ENCODE measurements at regions not wholly inside any gene's neighbourhood (a gene's known extent, or its start where the extent isn't known, plus 50 kb on each side); places are given as distances from the start of the nearest gene placed in this dataset.

DNA sequence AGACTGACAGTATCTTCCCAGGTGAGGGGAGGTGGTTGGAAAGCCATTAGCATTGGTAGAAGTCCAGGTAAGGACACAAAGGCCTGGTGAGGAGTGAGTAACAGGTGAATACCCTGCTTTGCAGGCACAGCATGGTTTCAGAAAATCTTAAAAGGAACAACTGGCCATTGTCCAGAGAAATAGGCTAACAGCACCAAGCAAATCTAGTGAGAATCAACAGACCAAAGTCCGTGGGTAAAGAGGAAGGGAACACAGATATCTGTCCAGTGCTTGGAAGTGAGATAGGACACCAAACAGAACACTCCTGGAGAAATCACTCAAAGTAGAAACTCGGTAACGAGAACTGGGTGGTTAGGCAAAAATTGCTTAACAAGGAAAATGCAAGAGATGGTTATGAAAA, 88.8 kb upstream of the RPRM start:
- H3K4me3 ChIP-seq, result no peak overlapping the region
- TF ChIP-seq POLR2A (IDR thresholded peaks at IDR 0.05) (no peak), CTCF (IDR thresholded peaks at IDR 0.05) (no peak), POLR2AphosphoS5 (IDR thresholded peaks at IDR 0.05; ENCODE audit: insufficient read depth in 1 of 2, low read depth in 1 of 2) (no peak)
- DNase-seq (ENCODE audit: extremely low spot score in 2 of 2), result no peak
- H3K4me1 ChIP-seq, result no peaks in the 10 kb centered on the region
- H3K27ac ChIP-seq, result no peak overlapping the region
- no peaks in the 10 kb centered on the region for H3K36me3 ChIP-seq
- no peaks in the 10 kb centered on the region for H3K27me3 ChIP-seq
- H3K9me3 ChIP-seq, result no peaks in the 10 kb centered on the region
- intact Hi-C loops (cut with DNase I), result no loop called here

DNA sequence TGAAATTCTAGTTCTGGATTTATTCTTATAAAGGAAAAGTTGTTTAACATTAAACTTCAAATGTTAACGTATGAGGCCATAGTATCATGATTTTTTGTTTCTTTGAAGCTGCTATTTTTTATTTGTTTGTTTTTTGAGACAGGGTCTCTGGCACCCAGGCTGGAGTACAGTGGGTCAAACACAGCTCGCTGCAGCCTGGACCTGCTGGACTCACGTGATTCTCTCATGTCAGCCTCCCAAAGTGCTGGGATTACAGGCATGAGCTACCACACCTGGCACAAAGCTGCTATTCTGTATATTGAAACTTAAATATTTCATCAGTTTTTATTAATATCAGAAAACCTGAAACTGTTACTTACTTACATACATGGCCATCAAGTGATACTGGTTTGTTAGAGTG, 89.5 kb upstream of the RPRM start:
- H3K36me3 ChIP-seq, result no peaks in the 10 kb centered on the region
- DNase-seq (ENCODE audit: extremely low spot score in 2 of 2), result no peak
- no peak overlapping the region for H3K27ac ChIP-seq
- H3K27me3 ChIP-seq, result no peaks in the 10 kb centered on the region
- intact Hi-C loops (cut with DNase I), result no loop called here
- no peaks in the 10 kb centered on the region for H3K4me1 ChIP-seq
- H3K9me3 ChIP-seq, result no peaks in the 10 kb centered on the region
- TF ChIP-seq CTCF (IDR thresholded peaks at IDR 0.05) (no peak), POLR2A (IDR thresholded peaks at IDR 0.05) (no peak), POLR2AphosphoS5 (IDR thresholded peaks at IDR 0.05; ENCODE audit: insufficient read depth in 1 of 2, low read depth in 1 of 2) (no peak)
- no peak overlapping the region for H3K4me3 ChIP-seq

GRCh38 chr2:153575171-153575853, 96.8 kb upstream of the RPRM start:
- intact Hi-C loops (cut with DNase I), result no loop called here
- TF ChIP-seq POLR2A (IDR thresholded peaks at IDR 0.05) (no peak), CTCF (IDR thresholded peaks at IDR 0.05) (no peak), POLR2AphosphoS5 (IDR thresholded peaks at IDR 0.05; ENCODE audit: insufficient read depth in 1 of 2, low read depth in 1 of 2) (no peak)
- DNase-seq (ENCODE audit: extremely low spot score in 2 of 2), result no peak
- Histone ChIP-seq H3K27me3 (no peaks in the 10 kb centered on the region), H3K9me3 (no peaks in the 10 kb centered on the region), H3K4me1 (no peaks in the 10 kb centered on the region), H3K4me3 (no peak overlapping the region), H3K27ac (no peak overlapping the region), H3K36me3 (no peaks in the 10 kb centered on the region)

GRCh38 chr2:153584244-153584643, 105.7 kb upstream of the RPRM start:
- intact Hi-C loops (cut with DNase I), result no loop called here
- no peak for DNase-seq (ENCODE audit: extremely low spot score in 2 of 2)
- no peaks in the 10 kb centered on the region for H3K9me3 ChIP-seq
- no peaks in the 10 kb centered on the region for H3K36me3 ChIP-seq
- H3K4me3 ChIP-seq, result no peak overlapping the region
- H3K27me3 ChIP-seq, result no peaks in the 10 kb centered on the region
- no peaks in the 10 kb centered on the region for H3K4me1 ChIP-seq
- TF ChIP-seq CTCF (IDR thresholded peaks at IDR 0.05) (no peak), POLR2AphosphoS5 (IDR thresholded peaks at IDR 0.05; ENCODE audit: insufficient read depth in 1 of 2, low read depth in 1 of 2) (no peak), POLR2A (IDR thresholded peaks at IDR 0.05) (no peak)
- H3K27ac ChIP-seq, result no peak overlapping the region

GRCh38 chr2:153588408-153588807, 109.8 kb upstream of the RPRM start:
- no peaks in the 10 kb centered on the region for H3K4me1 ChIP-seq
- no peak overlapping the region for H3K27ac ChIP-seq
- intact Hi-C loops (cut with DNase I), result no loop called here
- H3K36me3 ChIP-seq, result no peaks in the 10 kb centered on the region
- H3K9me3 ChIP-seq, result no peaks in the 10 kb centered on the region
- H3K27me3 ChIP-seq, result no peaks in the 10 kb centered on the region
- H3K4me3 ChIP-seq, result no peak overlapping the region
- TF ChIP-seq POLR2A (IDR thresholded peaks at IDR 0.05), result no peak
- no peak for TF ChIP-seq CTCF (IDR thresholded peaks at IDR 0.05)
- no peak for TF ChIP-seq POLR2AphosphoS5 (IDR thresholded peaks at IDR 0.05; ENCODE audit: insufficient read depth in 1 of 2, low read depth in 1 of 2)
- no peak for DNase-seq (ENCODE audit: extremely low spot score in 2 of 2)

All from vagina (tissue), 2 donors.